ENCODE measurements at regions not wholly inside any gene's neighbourhood (a gene's known extent, or its start where the extent isn't known, plus 50 kb on each side); places are given as distances from the start of the nearest gene placed in this dataset.
"Not testable (repeated sequence)": the region's sequence is repeated elsewhere in the genome, so short reads cannot be mapped to it uniquely, and the experiment has no call there.

GRCh38 chr9:79489261-79490000, 82.3 kb upstream of the TLE4 start:
- DNase-seq = no peak

DNA sequence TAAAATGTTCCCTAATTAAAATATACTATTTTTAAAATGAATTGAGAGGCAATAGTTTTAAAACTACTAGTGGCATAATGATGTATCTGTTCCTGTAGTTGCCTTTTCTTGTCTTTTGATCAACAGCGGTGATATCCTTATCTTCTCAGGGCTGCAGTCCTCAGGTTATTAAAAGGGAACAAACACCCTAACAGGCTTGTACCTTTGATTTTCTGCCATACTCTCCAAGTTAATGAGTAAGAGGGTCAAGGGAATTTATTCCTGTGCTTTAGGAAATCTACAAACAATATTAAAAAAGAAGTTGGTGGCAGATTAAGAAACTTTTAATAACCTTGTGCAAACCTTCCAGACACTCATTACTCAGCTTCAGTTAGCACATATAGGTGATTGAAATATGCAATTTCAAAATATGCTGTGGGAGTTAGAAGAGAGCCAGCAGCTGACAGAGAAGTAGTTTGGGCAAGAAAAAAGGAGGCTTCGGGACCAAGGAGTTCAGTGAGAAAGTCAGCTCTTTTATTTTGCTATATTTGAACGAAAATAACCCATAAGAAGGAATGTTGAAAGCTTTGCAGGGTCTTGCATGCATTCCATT, 81.0 kb upstream of the TLE4 start:
- DNase-seq = no peak

DNA sequence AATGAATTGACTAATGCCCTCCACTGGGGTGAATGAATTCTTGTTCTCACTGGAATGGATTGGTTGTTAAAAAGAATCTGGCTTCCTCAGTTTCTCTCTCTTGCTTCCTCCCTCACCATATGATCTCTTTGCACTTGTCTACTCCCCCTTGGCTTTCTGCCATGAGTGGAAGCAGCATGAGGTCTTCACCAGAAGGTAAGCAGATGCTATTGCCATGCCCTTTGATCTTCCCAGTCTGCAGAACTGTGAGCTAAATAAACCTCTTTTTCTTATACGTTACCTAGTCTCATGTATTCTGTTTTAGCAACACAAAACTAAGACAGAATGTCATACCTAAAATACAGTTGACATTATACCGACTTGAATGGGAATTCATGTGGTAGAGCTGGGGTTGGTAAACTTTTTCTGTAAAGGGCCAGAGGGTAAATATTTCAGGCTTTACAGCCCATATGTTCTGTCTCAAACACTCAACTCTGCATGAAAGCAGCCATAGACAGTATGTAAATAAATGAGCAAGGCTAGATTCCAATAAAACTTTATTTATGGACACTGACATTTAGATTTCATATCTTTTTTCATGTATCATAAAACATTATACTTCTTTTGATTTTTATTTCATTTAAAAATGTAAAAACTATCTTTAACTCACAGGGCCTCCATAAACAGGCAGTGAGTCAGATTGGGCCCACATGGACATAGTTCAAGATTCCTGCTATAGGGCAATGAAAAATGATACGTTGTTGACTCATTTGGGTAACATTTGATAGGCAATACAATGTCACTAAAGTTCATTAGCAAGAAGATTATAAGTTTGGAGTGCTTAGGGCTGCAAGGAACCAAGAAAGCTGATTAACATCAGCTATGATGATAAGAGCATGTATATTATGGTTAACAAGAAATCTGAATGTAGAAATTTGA, 79.4 kb upstream of the TLE4 start:
- DNase-seq = no peak

GRCh38 chr9:79500196-79500864, 71.4 kb upstream of the TLE4 start:
- DNase-seq = not testable (repeated sequence)

DNA sequence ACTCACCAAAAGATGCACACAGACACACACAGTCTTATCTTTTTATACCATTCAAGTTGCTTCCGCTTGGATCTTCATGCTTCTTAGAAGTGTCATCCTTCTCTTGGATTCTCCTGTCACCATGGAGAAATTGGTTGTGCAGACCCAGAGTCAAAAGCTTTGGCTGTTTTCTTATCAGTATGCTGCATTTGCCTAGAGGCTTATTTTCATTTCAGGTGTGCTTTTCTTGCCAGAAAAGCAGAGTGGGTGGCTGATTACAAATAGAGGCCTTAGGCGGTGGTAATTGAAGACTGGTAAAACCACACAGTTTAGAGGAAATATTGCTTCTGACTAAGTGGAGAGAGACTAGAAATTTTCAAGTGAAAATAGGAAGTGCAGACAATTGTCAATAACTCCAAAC, 70.2 kb upstream of the TLE4 start:
- no peak for DNase-seq

DNA sequence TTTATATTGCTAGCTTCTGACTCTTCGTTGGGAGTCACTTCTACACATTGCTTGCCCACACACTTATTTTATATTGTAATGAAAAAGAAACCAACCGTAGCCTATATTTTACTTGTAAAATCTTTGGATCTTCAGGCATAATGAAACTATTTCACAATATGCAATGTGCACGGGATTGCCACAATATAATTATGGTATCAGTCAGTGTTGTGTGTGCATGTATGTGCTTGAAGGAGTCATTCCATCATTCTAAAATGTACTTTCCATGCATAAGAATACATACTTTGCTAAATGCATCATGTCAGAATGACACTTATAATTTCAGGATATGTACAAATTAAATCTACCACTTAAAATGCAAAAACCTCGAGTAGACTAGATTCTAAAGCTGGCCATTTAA, 64.0 kb upstream of the TLE4 start:
- DNase-seq = no peak

GRCh38 chr9:79512251-79512650, 59.5 kb upstream of the TLE4 start:
- DNase-seq = no peak
